ENCODE measurements at regions not wholly inside any gene's neighbourhood (a gene's known extent, or its start where the extent isn't known, plus 50 kb on each side); places are given as distances from the start of the nearest gene placed in this dataset.

DNA sequence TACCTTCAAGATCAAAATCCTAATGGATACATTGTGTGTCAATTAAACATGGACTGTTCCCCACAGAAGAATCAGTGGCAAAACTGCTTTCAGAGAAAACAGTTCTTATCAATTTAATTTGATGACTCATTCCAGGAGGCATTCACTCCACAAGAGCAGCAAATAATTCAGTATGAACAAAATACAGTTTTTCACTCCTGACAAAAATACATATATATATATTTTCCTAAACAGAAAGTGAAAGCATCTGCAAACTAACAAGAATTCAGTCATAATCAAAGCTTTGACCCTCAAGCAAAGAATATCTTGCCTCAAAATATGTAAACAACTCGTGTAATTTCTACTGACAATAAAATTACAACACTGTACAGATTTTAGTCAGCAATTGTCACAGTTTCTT, 685.1 kb upstream of the SLC8A1 start:
- TF ChIP-seq CTCF (IDR thresholded peaks at IDR 0.05) (no peak), POLR2A (IDR thresholded peaks at IDR 0.05) (no peak)

All from uterus (tissue), 2 donors.